HG03139 (cell line): ENCODE measurements at regions not wholly inside any gene's neighbourhood (a gene's known extent, or its start where the extent isn't known, plus 50 kb on each side); places are given as distances from the start of the nearest gene placed in this dataset.
"Not testable (repeated sequence)": the region's sequence is repeated elsewhere in the genome, so short reads cannot be mapped to it uniquely, and the experiment has no call there.

ENCODE experiments used
- ATAC-seq: cut with Tn5 transposase; IDR thresholded peaks from one replicate; pipeline ENCODE4 v1.9.1; 2021; ENCODE audit not compliant: unreplicated experiment

DNA sequence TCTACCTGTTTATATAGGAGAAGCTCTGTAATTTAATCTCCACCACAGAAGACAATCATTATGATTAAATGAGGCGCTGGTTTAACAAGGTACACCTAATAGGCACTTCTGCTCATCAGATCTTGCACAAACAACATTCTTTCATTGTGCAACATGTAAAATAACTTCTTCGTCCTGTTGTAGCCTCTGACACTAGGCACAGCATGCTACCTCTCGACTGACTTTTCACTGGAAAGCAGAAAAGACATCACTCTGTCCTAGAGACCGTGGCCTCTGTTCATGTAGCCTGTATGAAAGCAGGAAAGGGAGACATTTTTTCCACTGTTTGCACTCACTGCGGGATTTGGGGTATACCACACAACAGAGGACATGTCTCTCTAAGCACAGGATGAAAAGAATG, 316.5 kb downstream of the IRS1 start:
- ATAC-seq: no peak

DNA sequence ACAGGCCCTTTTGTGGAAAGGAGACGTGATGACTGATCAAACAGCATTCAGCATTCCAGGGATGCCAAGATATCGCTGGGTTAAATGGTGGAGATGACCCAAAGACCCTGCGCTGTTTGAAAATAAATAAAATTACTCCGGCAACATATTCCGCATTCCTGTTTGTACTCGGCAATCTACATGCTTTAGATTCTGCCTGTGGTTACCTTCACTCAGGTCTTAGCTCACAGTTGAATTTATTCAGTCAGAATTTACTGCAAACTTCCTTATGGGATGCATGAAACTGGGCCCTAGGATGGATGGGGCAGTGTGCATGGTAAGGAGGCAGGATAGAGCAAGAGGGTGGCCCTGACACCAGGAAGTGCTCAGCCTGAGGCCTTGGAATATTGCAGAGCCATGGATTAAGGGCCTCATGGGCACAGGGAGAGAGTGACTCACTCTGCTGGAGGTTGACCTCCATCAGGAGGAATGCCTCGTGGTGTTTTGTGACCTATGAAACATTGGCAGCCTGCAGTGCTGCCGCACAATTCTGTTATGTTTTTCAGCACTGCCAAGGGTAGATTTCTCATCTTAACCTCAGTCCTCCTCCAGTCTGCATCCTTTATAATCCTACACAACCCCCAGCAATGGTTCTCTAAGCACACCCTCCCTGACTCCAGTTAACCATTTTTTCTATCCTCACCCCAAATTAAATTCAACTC, 321.4 kb downstream of the IRS1 start:
- ATAC-seq: no peak

DNA sequence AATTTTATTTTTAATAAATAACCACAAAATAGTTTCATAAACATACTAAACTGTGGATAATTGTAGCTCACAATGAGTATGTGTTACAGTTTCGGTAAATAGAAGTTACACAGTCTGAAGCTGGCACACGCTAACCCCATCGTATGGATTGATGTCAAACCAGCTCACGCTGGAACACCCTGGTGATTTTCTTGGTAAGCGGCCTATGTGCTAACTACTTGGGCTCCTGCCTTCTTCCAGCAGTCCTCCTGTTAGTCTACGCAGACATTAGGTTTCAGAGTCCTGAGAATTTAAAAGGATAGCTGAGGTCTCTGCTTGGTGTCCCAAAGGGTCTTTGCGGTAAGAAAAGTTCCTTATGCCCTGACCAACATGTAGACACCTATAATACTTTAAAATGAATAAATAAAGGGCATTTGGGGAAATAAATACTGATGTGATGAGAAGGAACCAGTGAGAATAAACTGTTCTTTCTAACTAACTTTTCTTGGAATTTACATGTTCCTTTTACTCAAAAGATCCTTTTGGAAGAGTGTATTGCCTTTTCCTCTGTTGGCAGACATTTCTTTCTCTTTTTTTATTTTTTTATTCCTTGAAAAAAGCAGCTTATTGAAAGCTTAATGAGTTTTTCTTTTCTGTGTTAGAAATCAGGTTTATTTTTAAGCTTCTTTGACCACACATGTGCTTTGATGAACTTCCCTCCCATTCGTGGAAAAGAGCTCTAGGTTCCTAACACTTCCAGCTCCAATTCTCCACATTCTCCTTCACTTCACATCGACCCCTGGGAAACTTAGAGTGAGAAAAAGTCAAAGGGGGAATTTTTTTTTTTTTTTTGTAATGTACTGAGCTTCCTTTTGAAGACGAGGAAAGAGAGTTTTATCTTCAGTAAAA, 322.2 kb downstream of the IRS1 start:
- ATAC-seq: no peak

DNA sequence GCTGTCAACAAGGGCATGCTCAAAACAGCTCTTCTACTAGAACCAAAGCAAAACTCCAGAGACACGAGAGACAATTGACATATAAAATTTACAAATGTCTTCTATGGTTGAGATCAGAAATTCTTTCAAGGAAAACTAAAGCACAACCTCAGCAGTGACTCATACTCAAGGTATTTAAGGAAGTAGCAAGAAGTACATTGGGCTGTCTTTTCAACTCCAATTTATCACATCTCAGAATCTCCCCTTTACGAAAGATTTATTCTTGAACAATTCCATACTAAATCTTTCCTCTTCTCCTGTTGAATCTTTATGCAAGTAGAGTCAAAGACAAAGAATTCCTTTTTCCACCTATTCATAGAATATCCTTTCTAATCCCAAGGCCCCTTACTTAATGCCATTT, 324.0 kb downstream of the IRS1 start:
- no peak for ATAC-seq

DNA sequence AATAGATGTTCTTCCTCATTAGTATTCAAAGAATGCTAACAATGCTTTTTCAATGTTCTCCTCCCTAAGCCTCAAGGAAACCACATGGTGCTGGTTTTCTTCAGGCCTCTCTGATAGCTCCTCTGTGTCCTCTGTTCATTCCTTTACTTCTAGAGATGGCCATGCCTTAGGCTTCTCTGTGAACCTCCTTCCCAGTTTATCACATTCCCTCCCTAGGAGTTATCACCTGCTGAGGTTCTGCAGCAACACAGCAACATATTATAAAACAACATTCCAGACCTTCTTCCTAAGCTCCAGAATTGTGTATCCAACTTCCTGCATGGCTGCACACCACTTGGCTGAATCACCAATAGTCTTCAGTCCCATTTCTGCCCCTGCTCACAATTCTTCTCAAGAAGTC, 325.5 kb downstream of the IRS1 start:
- ATAC-seq: no peak

DNA sequence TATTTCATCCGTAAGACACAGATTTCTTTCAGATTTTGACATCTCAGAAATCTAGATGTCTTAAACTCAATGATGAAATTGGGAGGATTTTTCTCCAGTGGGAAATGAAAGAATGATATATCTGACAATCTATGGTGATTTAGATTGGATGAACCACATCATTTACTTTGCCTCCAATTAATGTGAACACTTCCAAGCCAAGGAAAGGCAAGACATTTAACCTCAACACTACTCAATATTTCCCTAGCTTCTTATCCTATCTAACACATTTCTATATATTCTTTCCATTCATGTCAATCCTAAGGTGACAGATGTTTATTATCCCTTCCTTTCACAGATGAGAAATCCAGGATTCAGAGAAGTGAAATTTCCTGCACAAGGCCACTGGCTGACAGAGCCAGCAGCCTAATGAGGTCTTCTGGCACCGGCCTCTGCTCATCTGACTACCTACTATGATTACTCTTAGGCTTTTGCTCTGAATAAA, 327.6 kb downstream of the IRS1 start:
- no peak for ATAC-seq

DNA sequence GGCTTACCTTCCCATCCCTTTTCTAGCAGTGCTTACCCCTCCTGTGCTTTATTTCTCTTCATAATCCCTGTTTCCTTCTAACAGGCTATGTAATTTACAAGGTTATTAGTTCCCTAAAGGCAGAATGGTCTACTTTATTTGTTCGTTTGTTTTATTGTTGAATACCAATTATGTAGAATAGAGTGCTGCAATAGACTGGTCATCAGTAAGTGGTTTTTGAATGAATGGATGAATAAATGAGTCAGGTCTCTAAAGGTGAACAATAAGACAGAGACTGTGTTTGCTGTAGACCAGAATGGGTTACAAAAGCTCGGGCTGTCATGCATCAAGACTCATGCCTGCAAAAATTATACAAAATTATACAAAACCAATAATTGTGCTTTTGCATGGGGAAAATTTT, 332.0 kb downstream of the IRS1 start:
- no peak for ATAC-seq

DNA sequence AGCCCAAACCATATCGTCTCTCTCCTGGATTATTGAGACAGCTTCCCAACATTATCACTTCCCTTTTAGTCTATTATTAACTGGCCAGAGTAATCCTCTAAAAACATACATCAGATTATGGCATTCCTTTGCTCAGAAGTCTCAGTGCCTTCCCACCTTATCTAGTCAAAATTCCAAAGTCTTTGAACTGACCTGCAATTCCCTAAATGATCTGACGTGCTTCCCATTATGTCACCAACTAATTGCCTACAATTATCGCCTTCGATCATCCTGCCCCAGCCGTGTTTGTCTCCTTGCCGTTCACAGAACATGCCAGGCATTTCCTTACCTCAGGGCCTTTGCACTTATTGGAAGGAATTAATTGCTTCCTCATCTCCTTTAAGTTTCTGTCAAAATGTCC, 332.4 kb downstream of the IRS1 start:
- no peak for ATAC-seq

DNA sequence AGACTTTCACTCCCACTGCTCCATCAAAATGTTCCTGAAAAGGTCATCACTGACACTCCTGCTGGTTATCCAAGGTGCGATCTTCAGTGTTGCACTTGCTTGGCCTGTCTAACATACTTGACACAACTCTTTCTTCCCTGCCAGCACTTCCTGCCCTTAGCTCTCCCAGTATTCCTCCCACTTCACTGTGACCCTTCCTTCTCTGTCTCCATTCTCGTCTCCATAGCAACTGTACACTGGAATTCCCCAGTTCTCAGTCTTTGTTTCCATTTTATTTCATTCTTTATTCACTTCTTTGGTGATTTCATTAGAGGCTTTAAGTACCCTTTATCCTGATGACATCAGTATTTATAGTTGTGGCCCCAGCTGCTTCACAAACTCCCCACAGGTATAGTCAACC, 333.0 kb downstream of the IRS1 start:
- no peak for ATAC-seq

DNA sequence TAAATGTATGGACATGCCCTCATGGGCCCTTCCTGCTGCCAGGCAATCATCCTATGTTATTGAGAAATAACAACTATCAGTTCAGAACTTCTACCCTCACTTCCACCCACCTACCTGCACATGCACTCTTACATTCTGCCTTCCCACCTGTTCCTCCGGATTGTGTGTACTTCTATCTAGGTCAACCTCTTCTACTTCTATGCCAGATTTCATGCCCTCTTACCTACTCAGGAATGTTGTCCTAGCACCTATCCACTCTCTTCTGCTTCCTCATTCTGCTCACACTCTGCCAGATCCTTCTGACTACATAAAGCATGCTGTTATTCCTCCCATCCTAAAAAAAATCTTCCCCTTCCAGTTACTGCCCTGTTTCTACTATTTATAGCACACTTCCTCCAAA, 333.5 kb downstream of the IRS1 start:
- no peak for ATAC-seq

DNA sequence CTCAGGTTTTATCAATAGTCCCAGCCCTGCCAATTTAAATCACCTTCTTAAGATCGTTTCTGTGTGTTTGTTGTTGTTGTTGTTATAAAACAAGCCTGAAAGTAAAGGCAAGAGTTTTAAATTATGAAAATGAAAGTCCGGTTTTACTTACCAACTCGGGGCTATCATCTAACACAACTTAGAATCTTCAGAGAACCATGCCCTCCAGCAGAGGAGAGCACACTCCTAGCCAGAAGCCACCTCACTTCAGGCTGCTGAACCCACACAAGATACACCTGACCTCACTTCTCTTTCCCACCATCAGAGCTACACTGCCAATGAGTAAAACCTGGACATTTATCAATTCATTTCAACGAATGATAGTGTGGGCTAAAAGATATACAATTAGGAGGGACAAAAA, 335.2 kb downstream of the IRS1 start:
- no peak for ATAC-seq

DNA sequence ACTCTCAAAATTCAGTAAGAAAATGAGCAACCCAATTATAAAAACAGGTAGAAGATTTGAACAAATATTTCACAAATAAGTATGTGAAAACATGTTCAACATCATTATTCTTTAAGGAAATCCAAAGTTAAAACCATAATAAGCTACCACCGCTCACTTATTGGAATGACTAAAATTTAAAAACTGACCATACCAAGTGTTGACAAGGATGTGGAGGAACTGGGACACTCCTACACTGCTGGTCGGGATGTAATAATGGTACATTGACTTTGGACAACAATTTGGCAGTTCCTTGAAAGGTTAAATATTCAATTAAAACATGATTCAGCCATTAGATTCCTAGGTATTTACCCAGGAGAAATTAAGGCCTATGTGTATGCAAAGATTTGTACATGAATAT, 336.5 kb downstream of the IRS1 start:
- no peak for ATAC-seq

DNA sequence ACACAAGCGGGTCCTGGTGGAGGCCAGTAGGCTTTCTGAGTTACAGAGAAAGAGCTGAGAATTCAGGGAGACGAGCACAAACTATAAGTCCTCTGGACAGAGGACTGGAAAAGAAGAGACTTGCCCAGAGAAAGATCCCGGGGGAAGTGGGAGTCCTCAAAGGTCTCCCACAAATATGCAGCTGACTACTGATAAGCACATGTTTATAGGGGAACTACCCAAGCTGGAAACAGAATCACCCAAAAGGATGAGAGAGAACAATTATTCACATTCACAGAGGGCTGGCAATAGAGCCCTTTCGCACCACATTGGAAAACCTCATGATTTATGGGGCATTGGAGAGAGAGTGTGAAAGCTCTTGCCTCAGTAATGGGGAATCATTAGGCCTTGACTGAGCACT, 337.6 kb downstream of the IRS1 start:
- no peak for ATAC-seq

DNA sequence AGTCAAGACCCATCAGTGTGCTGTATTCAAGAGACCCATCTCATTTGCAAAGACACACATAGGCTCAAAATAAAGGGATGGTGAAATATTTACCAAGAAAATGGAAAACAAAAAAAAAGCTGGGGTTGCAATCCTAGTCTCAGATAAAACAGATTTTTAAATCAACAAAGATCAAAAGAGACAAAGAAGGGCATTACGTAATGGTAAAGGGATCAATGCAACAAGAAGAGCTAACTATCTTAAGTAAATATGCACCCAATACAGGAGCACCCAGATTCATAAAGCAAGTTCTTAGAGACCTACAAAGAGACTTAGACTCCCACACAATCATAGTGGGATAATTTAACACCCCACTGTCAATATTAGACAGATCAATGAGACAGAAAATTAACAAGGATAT, 343.5 kb downstream of the IRS1 start:
- not testable (repeated sequence) for ATAC-seq

DNA sequence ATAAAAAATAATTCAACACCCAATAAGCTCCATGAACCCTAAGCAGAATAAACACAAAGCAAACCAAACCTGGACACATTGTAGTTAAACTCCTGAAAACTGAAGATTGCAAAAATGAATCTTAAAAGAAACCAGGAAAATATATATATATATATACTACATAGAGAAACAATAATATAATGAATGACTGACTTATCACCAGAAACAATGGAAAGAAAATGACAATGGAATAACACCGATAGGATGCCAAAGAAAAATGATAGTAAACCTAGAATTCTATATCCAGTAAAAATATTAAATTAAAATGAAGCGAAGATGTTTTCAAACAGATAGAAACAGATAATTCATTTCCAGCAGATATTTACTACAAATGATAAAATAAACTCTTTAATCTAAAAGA, 346.9 kb downstream of the IRS1 start:
- ATAC-seq: no peak

DNA sequence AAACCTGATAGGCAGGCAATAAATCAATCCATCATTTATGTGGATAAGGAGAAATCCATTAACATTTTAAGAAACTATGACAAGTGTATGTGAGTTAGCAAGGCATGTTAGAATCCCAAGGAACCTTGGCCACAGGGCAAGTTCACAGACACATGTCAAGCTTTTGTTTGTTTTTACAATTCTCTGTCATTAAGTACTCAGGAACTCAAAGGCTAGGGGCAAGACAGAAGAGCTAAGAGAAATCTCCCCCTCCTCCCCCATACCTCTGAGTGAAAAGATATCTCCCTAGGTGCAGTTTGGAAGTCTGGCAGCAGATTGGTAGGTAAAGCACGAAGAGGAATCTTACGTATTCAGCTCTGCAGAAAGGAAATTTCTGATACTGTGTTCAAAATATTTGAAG, 348.1 kb downstream of the IRS1 start:
- ATAC-seq: no peak

DNA sequence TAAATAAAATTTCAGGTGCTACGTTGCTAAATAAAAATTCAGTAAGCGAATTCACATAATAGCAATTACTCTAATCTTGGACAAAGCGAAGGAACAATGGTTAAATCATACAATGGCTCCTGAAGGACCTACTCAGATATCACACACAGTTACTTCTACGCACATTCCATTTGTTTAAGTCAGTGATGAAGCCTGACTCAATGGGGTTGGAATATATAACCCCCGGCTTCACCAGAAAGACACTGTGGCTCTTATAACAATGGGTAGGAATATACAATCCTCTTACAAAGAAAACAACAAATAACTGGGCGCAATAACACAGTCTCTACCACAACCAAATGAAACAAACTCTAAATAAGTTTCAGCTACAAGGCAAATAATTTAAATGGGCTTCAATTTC, 349.5 kb downstream of the IRS1 start:
- no peak for ATAC-seq

DNA sequence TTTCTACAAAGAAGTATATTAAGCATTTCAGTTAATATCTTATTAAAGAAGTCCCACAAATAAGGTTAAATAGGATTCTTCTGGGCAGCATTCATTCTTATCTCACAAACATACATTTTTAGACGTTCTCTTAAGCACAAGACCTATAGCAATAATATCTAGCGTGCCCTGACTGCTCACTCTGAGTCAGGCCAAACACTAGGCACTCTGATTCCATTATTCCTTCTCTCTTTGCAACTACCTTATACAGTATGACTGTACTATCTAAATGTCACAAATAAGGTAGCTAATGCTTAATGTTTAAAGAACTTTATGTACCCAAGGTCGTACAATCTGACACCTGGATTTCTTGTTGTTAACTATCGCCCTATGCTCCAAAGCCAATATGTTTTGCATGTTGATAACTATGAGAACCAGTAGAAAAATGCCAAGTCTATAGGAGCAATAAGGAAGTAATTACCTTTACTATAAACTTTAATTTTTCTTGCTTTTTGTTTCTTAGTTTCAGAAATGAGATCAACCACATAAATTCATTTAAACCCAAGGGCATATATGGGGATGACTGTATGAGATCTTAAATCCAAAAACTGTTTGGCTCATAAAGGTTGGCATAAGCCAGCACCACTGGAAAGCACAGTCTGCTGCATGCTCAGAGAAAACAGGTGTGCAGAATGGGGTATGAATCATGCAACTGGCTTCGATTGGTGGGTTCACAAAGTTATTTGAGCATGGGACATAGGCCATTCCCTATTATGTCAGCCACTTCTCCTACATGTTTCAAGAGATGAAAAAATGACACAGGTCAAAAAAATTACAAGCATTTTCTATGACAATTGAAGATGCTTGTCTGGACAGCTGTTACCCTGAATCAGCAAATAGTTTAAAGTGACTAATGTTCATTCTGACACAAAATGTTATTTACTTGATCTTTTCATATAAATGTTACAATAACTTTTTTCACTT, 352.0 kb downstream of the IRS1 start:
- no peak for ATAC-seq

DNA sequence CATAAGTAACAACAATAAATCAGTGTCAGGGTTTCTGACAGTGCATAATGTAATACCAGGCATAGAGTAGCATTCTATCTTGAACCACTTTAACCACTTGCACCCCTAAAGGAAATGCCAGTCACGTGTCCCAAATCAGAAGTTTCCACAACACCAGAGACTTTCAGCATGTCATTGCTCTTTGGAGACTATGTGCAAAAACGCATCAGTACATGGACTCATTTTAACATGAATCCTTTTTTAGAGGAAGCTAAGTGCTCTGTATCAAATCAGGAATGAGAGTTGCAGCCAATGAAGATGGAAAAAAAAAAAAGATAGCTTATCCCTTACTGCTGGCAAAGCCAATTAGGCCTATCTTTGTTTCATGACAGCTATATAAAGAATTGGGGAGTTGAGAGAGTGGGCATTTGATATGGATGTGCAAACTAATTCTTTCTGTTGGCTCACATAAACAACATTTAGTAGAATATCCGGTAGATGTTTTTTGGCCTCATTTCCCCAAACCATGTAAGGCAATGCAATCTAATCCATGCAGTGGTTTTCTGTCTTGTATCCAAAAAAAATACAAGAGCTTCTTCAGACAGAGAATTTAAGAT, 353.1 kb downstream of the IRS1 start:
- no peak for ATAC-seq

DNA sequence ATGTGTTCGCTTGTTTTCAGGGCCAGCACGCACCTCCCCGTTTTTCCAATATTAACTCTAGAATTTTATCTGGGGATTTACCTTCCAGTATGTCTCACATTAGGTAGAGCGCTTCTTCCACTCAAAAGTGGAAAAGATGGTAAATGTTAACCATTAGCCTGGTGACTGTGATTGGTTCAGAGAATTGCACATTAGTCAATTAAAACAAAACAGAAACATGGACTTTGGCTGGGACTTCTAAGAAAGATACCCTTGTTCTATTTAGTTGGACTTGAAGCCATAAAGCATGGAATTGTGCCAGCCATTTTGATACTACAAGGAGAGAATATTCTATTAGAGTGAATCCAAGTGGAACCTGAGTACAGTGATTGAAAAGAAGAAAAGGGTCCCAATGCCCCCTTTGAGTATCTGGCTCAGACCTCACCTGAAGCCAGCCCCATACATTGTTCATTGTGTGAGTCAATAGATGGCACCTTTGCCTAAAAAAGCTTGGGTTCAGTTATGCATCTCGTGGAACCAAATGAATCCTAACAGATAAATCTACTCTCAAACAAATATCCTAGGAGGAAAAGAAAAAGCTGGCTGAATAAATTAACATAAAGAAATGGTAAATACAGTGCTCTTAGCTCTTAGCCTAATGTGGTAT, 354.3 kb downstream of the IRS1 start:
- no peak for ATAC-seq
